ENCODE measurements at regions not wholly inside any gene's neighbourhood (a gene's known extent, or its start where the extent isn't known, plus 50 kb on each side); places are given as distances from the start of the nearest gene placed in this dataset.
"Not testable (repeated sequence)": the region's sequence is repeated elsewhere in the genome, so short reads cannot be mapped to it uniquely, and the experiment has no call there.

DNA sequence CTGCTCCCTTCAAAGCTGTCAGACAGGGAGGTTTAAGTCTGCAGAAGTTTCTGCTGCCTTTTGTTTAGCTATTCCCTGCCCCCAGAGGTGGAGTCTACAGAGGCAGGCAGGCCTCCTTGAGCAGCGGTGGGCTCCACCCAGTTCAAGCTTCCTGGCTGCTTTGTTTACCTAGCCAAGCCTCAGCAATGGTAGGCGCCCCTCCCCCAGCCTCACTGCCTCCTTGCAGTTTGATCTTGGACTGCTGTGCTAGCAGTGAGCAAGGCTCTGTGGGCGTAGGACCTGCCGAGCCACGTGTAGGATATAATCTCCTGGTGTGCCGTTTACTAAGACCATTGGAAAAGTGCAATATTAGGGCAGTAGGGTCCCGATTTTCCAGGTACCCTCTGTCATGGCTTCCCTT lies 707.1 kb upstream of the POM121L12 start:
- not testable (repeated sequence) for DNase-seq

DNA sequence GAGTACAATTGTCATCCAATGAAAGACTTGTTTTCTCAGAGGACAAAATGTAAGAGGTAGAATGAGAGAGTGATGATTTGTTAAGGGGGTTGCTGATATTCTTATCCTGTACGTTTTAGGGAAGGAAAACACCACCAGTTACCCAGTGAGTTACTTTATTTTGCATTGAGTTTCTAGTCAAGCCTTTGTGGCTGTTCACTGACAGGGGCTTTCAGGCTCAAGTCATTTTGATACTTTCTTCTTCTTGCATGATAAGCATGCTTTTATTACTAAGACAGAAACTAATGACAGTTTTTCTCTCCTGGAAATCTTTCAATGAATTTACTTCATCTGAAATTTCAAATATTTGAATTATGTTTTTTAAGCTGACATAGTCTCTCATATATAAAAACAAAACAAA lies 710.2 kb upstream of the POM121L12 start:
- no peak for DNase-seq

DNA sequence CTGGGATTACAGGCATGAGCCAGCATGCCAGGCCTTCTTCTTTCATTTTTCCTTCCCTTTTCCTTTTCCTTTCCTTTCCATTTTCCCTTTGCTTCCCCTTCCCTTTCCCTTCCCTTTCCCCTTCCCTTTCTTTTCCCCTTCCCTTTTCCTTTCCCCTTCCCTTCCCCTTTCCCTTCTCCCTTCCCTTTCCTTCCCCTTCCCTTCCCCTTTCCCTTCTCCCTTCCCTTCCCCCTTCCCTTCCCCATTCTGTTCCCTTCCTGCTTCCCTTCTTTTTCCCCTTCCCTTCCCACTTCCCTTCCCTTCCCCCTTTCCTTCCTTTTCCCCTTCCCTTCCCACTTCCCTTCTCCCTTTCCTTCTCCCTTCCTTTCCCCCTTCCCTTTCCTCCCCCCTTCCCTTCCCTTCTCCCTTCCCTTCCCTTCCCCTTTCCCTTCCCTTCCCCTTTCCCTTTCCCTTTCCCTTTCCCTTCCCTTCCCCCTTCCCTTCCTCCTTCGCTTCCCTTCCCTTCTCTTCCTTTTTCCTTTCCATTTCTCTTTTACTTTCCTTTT lies 712.2 kb upstream of the POM121L12 start:
- no peak for DNase-seq

DNA sequence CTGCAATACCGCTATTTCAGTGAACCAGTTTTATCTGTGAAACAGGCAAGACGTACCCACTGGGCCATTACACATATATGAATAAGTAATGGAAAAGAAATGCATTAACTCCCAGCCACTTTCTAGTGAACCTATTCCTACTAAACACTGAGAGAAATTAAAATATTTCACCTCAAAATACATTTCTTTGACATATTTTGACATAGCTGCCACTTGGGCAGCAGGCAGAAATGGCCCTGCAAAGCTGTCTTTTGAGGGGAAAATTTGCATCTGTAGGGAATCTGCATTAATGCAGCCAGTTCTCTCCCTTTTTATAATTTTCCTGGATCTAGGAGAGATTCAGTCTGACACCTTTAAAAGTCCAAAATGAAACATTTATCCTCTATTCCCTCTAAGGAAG lies 714.8 kb upstream of the POM121L12 start:
- no peak for DNase-seq

DNA sequence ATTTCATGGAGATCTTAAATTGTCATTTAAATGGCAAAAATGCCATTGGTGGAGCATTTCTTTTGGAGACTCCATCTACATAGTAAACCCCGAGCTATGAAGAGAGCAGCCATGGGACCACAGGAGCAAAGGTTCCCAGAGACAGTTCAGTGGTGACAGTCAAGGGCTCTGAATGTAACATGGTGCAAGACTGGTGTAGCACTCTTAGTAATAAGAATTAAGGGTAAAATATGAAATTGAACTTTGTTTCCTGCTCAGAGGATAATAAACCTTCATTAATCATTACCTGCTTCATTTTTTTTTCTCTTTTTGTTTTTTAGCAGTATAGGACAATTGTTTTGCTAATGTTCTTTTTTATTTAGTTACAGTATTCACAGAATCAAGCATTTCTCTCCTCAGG lies 717.5 kb upstream of the POM121L12 start:
- DNase-seq: no peak

DNA sequence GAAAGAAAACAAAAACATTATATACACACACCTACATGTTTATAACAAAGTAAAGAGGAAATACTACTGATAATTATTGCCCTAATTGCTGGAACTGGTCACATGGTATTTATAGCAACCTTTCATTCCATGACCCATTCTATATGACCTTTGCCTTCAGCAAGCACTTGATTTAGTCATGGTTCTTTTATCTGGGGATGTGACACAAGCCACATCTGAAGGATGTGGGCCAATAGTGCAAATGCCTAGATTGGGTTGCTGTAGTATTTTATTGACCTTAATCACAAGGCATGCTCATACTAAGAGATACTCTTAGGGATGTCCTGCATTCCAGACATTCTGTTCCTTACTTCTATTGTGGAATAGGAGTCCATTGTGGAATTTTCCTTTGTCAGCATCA lies 723.5 kb upstream of the POM121L12 start:
- no peak for DNase-seq

DNA sequence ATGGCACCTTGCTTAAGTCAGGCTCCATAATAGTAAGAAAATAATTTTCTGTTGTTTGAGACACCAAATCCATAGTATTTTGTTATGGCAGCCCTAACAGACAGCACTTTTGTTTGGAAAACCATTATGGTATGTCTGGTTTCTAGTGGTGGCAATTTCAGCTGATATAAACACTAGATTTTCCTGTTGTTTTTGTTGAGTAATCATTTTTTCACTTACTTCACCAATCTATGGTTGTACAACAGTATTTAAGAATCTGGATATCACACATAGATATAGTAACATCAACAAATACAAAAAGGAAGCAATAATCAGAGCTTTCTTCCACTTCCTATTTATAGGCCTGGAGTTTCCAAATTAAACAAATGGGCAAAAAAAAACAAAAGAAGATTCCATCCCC lies 725.8 kb upstream of the POM121L12 start:
- no peak for DNase-seq

DNA sequence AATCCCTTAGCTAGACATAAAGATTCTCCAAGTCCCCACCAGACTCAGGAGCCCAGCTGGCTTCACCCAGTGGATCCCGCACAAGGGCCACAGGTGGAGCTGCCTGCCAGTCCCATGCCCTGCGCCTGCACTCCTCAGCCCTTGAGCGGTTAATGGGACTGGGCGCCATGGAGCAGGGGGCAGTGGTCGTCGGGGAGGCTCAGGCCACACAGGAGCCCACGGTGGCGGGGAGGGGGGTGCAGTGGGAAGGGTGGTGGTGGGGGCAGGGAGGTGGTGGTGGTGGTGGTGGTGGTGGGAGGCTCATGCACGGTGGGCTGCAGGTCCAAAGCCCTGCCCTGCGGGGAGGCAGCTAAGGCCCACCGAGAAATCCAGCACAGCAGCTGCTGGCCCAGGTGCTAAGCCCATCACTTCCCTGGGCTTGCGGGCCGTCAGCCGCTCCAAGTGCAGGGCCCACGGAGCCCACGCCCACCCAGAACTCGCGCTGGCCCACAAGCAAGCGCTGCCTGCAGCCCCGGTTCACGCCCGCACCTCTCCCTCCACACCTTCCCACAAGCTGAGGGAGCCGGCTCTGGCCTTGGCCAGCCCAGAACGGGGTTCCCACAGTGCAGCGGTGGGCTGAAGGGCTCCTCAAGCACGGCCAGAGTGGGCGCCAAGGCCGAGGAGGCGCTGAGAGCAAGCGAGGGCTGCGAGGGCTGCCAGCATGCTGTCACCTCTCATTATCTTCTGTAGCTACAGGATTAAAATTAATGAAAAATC lies 732.5 kb upstream of the POM121L12 start:
- no peak for DNase-seq

DNA sequence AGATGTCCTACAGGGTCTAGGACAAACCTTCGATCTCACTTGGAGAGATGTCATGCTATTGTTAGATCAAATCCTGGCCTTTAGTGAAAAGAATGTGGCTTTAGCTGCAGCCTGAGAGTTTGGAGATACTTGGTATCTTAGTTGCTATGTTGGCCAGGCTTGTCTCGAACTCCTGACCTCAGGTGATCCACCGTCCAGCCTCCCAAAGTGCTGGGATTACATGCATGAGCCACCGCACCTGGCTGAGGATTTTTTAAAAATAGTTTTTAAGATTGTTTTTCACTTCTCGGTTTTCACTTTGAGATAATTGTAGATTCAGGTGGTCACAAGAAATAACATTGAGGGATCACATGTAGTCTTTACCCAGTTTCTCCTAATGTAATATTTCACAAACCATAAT lies 738.3 kb upstream of the POM121L12 start:
- no peak for DNase-seq

DNA sequence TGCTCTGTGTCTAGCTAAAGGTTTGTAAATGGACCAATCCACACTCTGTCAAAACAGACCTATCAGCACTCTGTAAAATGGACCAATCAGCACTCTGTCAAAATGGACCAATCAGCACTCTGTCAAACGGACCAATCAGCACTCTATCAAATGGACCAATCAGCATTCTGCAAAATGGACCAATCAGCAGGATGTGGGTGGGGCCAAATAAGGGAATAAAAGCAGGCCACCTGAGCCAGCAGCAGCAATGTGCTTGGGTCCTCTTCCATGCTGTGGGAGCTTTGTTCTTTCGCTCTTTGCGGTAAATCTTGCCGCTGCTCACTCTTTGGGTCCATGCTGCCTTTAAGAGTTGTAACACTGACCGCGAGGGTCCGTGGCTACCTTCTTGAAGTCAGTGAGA lies 740.5 kb upstream of the POM121L12 start:
- DNase-seq: no peak

DNA sequence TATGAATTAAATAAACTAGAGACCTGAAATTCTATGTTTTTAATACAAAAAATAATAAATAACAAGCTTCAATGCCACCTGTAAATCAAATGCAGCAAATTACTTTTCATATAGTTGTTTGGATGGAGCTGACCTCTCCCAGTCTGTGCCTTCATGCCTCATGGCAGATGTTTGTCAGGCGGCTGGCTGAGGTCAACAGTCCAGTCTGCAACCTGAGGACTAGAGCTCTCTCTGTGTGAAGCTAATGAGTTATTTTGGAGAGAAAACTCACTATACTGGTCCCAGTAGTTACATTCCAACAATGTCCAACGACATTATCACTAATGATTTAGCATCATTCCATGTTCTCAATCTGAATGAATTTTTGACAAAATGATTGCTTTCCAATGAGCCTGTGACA lies 746.2 kb upstream of the POM121L12 start:
- DNase-seq: no peak

DNA sequence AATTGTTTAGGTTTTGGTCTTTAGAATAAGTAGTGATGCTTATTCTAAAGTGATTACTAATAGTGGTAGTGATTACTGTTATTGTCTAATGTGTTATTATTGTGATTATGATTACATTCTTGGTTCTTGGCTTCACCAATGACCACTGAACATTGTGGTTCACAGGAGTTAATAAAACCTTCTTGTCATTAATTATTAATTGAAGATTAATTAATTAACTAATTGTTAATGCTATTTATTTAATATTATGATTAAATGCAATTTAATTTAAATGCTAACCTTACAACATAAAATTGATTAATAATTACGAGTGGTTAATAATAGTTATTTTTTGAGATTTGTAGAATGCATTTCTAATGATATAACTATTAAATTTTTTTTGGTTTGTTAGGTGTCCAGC lies 747.7 kb upstream of the POM121L12 start:
- no peak for DNase-seq

DNA sequence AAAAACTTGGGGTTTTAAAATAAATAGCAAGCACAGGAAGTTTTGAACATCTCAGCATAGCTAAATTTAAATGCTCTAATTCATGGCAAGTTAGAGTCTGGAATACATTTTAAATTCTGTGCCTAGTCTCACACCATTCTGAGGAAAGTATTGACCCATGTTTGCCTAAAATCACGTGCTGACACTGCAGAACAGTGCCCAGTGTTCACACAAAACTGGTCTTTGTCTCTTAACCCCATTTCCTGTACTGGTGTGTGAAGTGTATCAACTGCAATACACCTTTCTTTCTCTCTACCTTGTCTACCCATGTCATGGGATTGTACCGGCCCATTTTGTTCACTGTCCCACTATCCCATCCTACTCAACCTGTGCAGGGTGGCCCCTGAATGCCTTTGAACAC lies 749.7 kb upstream of the POM121L12 start:
- no peak for DNase-seq

DNA sequence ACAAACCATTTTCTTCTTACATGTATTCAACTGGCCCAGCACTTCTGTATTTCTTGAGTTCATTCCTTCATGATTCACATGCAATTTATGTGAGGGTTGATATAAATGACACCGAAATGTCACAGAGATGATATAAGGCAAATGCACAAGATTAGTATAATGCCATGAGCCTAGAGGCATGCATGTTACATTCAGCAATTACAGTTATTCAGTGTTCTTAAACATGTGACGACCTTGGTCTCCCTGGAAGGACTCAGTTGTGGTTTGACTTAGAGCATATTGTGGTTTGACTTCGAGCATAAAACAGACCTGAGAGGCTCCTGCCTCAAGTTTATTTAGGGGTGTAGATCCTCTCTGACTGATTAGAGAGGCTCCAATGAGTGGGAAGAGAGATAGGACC lies 752.1 kb upstream of the POM121L12 start:
- no peak for DNase-seq

DNA sequence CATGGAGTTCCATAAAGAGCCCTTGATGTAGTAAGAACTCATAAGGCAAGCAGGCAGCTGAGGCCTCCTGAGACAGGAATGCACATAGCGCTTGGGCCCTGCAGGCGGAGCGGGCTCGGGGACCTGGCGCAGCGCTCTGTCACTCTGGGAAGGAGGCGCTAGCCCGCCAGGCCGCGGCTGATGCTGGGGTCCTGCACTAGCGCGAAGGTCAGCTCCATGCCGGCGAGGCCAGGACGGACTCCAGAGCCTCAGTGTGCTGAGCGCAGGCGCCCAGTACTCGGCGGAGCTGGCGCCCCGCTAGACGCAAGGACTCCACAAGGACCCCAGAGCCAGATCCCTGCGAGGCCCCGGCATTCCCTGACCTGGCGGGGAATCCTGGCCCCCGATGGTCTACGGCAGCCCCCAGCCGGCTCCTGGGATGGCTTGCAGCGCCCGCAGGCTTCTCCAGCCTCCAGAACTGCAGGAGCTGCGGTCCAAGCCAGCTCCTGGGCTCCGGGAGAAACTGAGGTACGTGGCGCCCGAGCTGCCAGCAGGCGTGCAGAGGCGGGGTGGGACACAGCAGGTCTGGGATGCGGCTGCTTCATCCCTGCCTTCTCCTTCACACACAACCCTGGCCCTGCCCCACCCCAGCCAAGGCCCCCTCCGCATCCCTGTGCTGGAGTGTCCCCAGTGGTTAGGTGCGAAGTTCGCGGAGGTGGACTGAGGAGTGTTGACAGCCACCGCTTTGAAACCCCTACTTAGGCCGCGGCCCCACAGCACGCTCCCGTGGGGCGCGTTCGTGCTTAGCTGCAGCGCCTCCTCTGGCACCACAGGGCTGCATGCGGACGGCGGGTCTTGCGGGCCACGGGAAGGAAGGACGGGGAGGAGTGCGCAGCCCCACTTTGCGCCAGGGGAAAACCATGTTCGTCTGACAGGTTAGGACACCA lies 761.5 kb upstream of the POM121L12 start:
- no peak for DNase-seq

DNA sequence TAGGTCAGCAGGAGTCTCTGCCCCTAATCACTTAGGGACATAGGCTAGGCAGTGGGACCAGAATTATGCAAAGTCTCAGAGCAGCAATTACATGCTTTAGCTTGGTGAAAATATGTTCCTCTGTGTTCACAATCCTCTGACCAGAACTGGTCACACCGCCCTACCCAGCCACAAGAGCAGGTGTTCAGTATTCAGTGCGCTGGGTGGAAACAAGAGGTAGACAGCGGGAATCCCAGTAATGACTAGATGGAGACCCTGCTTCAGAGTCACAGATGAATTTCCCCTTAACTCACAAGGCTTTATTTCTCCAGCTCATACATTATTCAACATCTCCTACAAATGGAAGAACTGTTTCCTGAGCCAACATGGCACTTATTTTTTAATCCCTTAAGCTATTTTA lies 763.7 kb upstream of the POM121L12 start:
- DNase-seq: peak; percentile 76

DNA sequence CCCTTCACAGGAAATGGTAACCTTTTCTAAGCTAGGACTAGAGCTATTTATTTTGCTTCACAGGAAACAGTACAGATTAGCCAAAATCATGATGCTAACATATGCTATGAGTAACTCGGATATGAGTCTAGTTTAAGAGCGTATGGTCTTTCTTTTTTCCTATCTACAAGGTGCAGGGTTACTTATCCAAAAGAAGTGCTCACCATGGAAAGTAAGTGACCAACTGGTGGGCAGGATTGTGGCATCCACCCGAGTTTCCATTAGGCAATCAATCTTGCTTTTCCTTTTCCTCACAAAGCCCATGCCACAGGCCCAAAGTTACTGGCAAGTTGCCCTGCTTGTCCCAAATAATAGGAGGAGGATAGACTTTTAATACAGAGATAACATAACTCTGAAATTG lies 765.1 kb upstream of the POM121L12 start:
- no peak for DNase-seq

DNA sequence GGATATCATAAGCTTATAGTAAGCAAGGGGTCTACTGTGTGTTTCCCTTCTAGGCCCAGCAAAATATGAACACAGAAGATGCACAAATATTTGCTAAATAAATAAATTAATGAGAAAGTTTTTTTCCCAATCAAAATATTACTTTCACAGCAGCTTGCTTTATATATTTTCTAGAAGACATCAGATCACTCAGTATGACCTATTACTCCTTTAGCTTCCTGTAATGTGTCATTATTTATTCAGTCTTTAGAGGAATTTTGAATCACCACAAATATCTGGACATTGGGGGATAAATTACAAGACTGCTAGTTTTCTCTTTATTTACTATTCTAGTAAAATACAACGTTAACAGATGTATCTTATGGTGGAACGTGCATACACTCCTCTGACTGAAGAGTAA lies 765.8 kb upstream of the POM121L12 start:
- DNase-seq: no peak

DNA sequence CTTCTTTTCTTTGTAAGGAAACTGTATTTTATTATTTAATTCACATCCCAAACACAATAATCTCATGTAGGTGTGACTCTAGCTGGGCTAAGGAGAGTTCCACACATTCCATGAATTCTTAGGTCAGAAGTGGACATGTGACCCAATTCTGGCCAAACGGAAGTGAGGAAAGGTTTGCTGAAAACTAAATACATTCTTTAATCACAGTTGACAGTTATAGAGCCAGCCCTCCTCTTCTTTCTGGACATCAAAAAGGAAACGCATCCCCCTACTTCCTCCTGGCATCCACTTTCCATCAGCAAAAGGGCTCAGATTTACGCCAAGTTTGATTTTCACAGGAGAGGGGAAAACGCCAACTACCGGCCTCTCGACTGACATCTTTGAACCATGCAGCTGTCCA lies 774.4 kb upstream of the POM121L12 start:
- no peak for DNase-seq

DNA sequence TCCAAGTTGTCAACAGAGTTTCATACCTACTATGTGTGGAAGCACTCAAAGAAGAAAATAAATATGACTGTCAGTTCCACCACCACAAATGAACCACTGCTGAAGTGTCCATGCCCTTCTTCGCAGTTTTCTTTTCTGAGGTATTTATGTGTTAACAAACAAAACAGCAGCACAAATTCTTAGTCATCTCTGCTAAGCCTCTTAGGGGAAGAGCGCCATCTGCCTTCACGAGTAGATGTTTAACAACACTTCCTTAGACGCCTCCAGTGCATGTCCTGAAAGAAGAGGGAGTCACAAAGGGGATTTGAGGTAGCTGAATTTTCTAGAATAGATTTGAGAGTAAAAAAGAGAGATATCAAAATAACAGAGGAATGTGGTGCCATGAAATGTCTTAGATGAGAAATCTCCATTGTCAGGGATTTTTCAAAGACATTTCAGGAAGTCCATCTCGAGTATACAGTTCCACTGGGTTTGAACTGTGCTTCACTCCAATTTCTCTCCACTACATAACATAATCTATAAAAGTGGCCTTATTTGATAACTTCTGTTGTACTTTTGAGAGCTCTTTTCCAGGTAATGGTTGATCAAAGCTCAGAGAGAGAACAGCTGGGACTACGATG lies 775.3 kb upstream of the POM121L12 start:
- no peak for DNase-seq

DNA sequence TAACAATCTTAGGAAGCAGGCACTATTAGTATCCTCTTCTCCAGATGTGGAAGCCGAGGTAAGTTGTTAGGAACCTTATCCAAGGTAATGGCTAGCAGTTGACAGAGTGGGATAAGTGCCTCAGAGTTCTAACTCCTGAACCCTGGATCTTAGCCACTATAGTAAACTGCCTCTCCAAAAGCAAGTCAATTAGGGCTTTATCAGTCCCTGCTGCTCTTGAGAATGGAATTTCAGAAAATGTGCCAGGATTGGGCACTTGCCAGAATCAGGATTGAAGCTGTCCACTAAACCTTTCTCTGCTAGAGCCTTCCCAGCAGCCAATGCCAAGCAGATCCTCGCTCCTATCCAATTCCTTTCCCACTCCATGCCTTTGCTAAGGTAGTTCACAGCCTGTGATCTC lies 777.5 kb upstream of the POM121L12 start:
- DNase-seq: no peak

DNA sequence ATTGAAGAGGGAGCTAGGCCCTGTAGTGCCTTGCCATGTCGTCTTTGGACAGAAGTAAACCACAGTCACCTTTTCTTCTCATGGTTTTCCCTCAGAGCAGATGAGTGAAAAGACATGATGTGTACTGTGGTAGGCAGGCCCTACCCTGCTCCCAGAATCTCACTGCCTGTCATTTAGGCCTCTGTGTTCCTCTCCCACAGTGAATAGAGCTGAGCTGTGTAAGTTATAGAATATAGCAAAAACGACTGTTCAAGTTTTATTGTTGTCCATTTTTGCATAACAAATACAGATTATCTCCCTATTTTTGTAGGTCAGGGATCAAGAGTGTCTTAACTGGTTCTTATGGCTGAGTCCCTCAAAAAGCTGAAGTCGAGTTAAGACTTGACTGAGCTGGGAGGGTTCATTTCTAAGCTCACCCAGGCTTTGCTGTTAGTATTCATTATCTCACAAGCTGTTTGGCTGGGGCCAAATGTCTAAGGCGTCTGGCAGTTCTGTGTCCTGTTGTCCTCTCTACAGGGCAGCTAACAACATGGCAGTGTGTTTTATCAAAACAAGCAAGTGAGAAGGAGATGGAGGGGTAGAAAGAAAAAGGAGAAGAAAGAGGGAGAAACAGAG lies 780.9 kb upstream of the POM121L12 start:
- DNase-seq: no peak

DNA sequence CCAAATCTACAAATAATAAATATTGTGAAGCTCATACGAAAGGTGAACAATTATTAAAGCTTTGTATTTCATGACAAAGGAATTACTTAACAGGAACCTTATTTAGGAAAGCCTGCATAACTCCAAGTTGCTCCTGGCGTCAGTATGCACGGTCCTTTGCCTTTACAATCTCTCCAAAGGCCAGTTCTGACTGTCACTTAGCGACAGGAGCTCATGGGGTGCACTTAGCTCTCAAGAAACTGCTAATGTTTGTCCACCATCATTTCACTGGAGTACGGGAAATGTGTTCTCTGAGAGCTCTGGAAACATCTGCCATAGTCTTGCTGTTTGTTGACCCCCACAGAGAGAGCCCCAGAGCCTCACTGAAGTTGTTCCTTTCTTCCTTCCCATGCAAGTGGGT lies 781.5 kb upstream of the POM121L12 start:
- no peak for DNase-seq
